HepG2 (cell line): ENCODE measurements at regions not wholly inside any gene's neighbourhood (a gene's known extent, or its start where the extent isn't known, plus 50 kb on each side); places are given as distances from the start of the nearest gene placed in this dataset.

Experiments used
- ATAC-seq: fragments of 200-7000 bp; cut with Tn5 transposase; 3 replicates; pipeline ENCODE4 v1.9.1; 2020; ENCODE audit warnings: mild to moderate bottlenecking, moderate library complexity
- BruUV-seq: library from RNA; stranded (reverse); fragments of 400-500 nt; replicated peaks from 2 replicates; lab custom pipeline; 2021; lab: Mats Ljungman, UMichigan
- CTCF ChIA-PET: fragments of 300-600 bp; formaldehyde crosslinking; extraction: SDS; loops from one replicate; lab custom pipeline; 2021; ENCODE audit warnings: low total read pairs, inconsistent platforms, low intra/inter-chr PET ratio; lab: Yijun Ruan, JAX
- POLR2A ChIA-PET: fragments of 350-600 bp; sonication (Branson Sonifier 250); formaldehyde crosslinking; loops from one replicate; lab custom pipeline; 2020; ENCODE audit warnings: antibody characterized with exemption, inconsistent platforms; lab: Yijun Ruan, JAX
- DNase-seq: peaks from one replicate; pipeline ENCODE4 v3.0.0-alpha.2; 2015; ENCODE audit warnings: low spot score
- FAIRE-seq: peaks from 3 replicates; lab custom pipeline; 2011; peaks lifted over from hg19 to GRCh38; lab: Jason Lieb, UNC
- H2AFZ ChIP-seq: one replicate; pipeline ENCODE4 v1.6.1; 2011; ENCODE audit warnings: low read length, inconsistent platforms
- H3K27ac ChIP-seq: fragments of 300-600 bp; 3 replicates; pipeline ENCODE4 v1.8.0; 2011; ENCODE audit warnings: mixed run types, mild to moderate bottlenecking, mixed read lengths, low read length, inconsistent platforms; ENCODE audit not compliant: insufficient read depth; ENCODE audit errors: extremely low read length
- H3K27me3 ChIP-seq, 2 experiments: fragments of 200-600 bp in 1 of 2; 2 replicates in 1 of 2; 3 replicates in 1 of 2; pipeline versions ENCODE4 v1.6.0 to v1.8.0; 2011; ENCODE audit warnings: low read length in 2 of 2, mild to moderate bottlenecking in 2 of 2, moderate library complexity in 2 of 2, inconsistent platforms in 1 of 2; ENCODE audit not compliant: insufficient read depth in 2 of 2, control insufficient read depth in 1 of 2
- H3K36me3 ChIP-seq, 2 experiments: fragments of 200-600 bp in 1 of 2; replicated peaks in 1 of 2; 2 replicates in 1 of 2; 3 replicates in 1 of 2; pipeline versions ENCODE4 v1.5.1 to v1.8.0; 2011; ENCODE audit warnings: low read length in 2 of 2, inconsistent platforms in 1 of 2; ENCODE audit not compliant: insufficient read depth in 2 of 2, control insufficient read depth in 1 of 2
- H3K4me1 ChIP-seq: 2 replicates; pipeline ENCODE4 v1.5.1; 2012; ENCODE audit warnings: low read length, inconsistent platforms; ENCODE audit not compliant: insufficient read depth
- H3K4me2 ChIP-seq: 2 replicates; pipeline ENCODE4 v1.6.0; 2011; ENCODE audit warnings: low read depth, low read length, inconsistent platforms
- H3K4me3 ChIP-seq, 3 experiments: fragments of 200-600 bp in 1 of 3; sonication (generic), shearing (Covaris generic) in 1 of 3; replicated peaks in 1 of 3; 2 replicates each; pipeline ENCODE4 v1.5.1; 2011 to 2016; ENCODE audit warnings: low read length in 3 of 3, inconsistent platforms in 2 of 3, low read depth in 2 of 3, mild to moderate bottlenecking in 2 of 3, control low read depth in 1 of 3, mixed read lengths in 1 of 3; ENCODE audit not compliant: insufficient read depth in 1 of 3
- H3K79me2 ChIP-seq: one replicate; pipeline ENCODE4 v1.6.1; 2011; ENCODE audit warnings: low read length, inconsistent platforms; ENCODE audit not compliant: insufficient read depth
- H3K9ac ChIP-seq: 2 replicates; pipeline ENCODE4 v1.6.0; 2011; ENCODE audit warnings: mild to moderate bottlenecking, low read depth, low read length, inconsistent platforms; ENCODE audit not compliant: insufficient read depth
- H3K9me3 ChIP-seq: 2 replicates; pipeline ENCODE4 v1.5.1; 2012; ENCODE audit warnings: mild to moderate bottlenecking, low read length
- H4K20me1 ChIP-seq: 2 replicates; pipeline ENCODE4 v1.6.0; 2011; ENCODE audit warnings: inconsistent platforms, mild to moderate bottlenecking, low read length, moderate library complexity; ENCODE audit not compliant: insufficient read depth
- HNRNPK ChIP-seq: fragments of 200-400 bp; formaldehyde crosslinking; IDR thresholded peaks from 2 replicates; pipeline ENCODE4 v1.6.1; 2018; ENCODE audit warnings: low read length, low read depth, moderate library complexity, mild to moderate bottlenecking; ENCODE audit not compliant: poor library complexity, severe bottlenecking
- NR2C2 ChIP-seq: sonication (generic); formaldehyde crosslinking; IDR thresholded peaks from 2 replicates; pipeline ENCODE4 v1.4.0; 2020; ENCODE audit warnings: missing genetic modification reagents, mild to moderate bottlenecking, moderate library complexity, borderline replicate concordance
- NR2F1 ChIP-seq, 2 experiments: fragments of 450-650 bp in 1 of 2; formaldehyde crosslinking in 1 of 2; IDR thresholded peaks; 2 replicates each; pipeline versions ENCODE4 v1.5.0 to v1.6.1; 2016 to 2020; ENCODE audit warnings: mild to moderate bottlenecking in 1 of 2, missing compliant biosample characterization in 1 of 2, missing genetic modification reagents in 1 of 2, moderate library complexity in 1 of 2
- ZFP62 ChIP-seq: sonication (generic); formaldehyde crosslinking; IDR thresholded peaks from 2 replicates; pipeline ENCODE4 v1.4.0; 2020; ENCODE audit warnings: missing genetic modification reagents
- ZNF589 ChIP-seq: sonication (generic); formaldehyde crosslinking; conservative IDR thresholded peaks from 2 replicates; pipeline ENCODE4 v1.8.0; 2022; ENCODE audit warnings: mild to moderate bottlenecking, moderate library complexity, missing genetic modification reagents
- WGBS: methylation state at CpG from one replicate; pipeline ENCODE4 v1.1.6; 2017; ENCODE audit warnings: low lambda C conversion rate; 5-methylcytosine and 5-hydroxymethylcytosine counted together
- in situ Hi-C: cut with HindIII; loops from 2 replicates; pipeline ENCODE4 v1.10.0; 2017; ENCODE audit warnings: low pct_unique_long_range_greater_than_20kb; ENCODE audit not compliant: extremely low pct_ligation_motif_present
- intact Hi-C: fragments of 100-400 bp; cut with micrococcal nuclease; formaldehyde crosslinking; loops from one replicate; pipeline ENCODE4 v1.10.0; 2022; ENCODE audit not compliant: unreplicated experiment
- TF ChIP-seq, protein P1 (sequence below): sonication (generic); formaldehyde crosslinking; IDR thresholded peaks from 2 replicates; pipeline ENCODE4 v1.5.0; 2020; ENCODE audit warnings: mild to moderate bottlenecking, missing genetic modification reagents

DNA sequence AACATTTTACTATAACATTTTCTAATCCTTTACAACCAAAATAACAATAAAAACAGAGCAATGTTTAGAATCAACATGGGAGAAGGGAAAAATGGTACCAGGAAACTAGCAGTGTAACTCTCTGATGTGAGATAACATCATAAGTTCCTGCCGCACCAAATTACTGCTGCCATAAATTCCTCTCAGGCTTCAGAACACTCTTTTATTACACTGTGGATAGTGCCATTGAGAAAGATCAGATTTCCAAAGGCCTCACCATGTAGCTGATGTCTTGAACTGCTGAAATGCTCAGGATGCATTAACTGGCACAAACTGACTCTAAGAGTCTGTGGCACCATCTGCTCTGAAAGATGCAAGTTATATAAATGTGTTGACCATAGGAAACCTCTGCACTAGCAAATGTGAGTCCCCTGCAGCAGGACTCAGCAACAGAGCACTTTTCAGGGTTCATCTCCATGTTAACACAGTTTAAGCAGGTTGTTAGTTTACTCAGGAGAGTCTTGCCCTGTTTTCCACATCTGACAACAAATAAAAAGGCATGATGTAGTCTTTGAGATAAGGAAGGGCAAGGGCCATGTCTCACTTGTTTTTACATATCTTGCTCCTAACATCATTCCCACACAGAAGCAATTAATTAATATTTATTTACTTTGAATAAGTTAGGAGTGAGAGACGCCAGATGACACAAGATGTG is 218.1 kb downstream of the CETN3 start:
- ATAC-seq: no peak
- H3K27ac ChIP-seq: no peak overlapping the region
- no peaks in the 10 kb centered on the region for H3K36me3 ChIP-seq
- no peaks in the 10 kb centered on the region for H3K4me1 ChIP-seq
- no peak for TF ChIP-seq ZNF589 (CRISPR knock-in tag)
- TF ChIP-seq ZFP62 (CRISPR knock-in tag): no peak
- TF ChIP-seq NR2F1 (CRISPR knock-in tag; IDR thresholded peaks at IDR 0.05): no peak
- TF ChIP-seq, protein P1, sequence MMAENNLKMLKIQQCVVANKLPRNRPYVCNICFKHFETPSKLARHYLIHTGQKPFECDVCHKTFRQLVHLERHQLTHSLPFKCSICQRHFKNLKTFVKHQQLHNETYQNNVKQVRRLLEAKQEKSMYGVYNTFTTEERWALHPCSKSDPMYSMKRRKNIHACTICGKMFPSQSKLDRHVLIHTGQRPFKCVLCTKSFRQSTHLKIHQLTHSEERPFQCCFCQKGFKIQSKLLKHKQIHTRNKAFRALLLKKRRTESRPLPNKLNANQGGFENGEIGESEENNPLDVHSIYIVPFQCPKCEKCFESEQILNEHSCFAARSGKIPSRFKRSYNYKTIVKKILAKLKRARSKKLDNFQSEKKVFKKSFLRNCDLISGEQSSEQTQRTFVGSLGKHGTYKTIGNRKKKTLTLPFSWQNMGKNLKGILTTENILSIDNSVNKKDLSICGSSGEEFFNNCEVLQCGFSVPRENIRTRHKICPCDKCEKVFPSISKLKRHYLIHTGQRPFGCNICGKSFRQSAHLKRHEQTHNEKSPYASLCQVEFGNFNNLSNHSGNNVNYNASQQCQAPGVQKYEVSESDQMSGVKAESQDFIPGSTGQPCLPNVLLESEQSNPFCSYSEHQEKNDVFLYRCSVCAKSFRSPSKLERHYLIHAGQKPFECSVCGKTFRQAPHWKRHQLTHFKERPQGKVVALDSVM (CRISPR knock-in tag): no peak
- H3K27me3 ChIP-seq: no peaks in the 10 kb centered on the region
- in situ Hi-C loops: no loop called here
- H3K9me3 ChIP-seq: no peaks in the 10 kb centered on the region
- intact Hi-C loops: no loop called here
- no peaks in the 10 kb centered on the region for H3K79me2 ChIP-seq
- no peak overlapping the region for H3K4me3 ChIP-seq
- ChIA-PET POLR2A (no interaction called here), CTCF (no interaction called here)
- H3K9ac ChIP-seq: no peak overlapping the region
- H2AFZ ChIP-seq: no peak overlapping the region
- DNase-seq: no peak
- no peaks in the 10 kb centered on the region for H4K20me1 ChIP-seq
- no peak for FAIRE-seq
- no TSS peak for BruUV-seq
- H3K4me2 ChIP-seq: no peak overlapping the region
- 16% methylated on average over 2 of the region's 2 CpGs for WGBS

DNA sequence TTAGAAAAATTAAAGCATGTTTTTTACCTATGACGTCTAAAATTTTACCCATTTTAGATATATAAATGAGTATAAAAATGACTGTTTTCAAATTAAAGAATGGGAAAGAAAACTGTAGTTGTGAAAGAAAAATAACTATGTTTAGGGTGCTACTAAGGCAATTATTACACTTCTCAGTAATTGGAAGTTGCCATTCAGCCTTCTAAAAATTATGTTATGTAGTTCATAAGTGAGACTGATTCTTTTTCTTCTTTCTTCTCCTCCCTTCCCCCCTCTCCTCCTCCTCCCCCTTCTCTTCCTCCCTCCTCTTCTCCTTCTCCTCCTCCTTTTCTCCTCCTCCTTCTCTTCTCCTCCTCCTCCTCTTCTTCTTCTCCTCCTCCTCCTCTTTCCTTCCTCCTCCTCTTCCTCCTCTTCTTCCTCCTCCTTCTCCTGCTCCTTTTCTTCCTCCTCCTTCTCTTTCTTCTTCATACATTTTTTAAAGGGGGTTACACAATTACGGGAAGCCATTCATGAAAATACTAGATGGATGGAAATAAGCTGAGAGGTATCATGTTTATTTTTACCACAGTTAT is 223.6 kb downstream of the CETN3 start:
- ChIA-PET POLR2A (no interaction called here), CTCF (no interaction called here)
- Histone ChIP-seq H2AFZ (no peak overlapping the region), H4K20me1 (no peaks in the 10 kb centered on the region), H3K9me3 (no peaks in the 10 kb centered on the region), H3K4me2 (no peak overlapping the region), H3K27me3 (no peaks in the 10 kb centered on the region), H3K9ac (no peak overlapping the region), H3K4me3 (no peak overlapping the region), H3K36me3 (no peaks in the 10 kb centered on the region), H3K4me1 (no peaks in the 10 kb centered on the region), H3K27ac (no peak overlapping the region), H3K79me2 (no peaks in the 10 kb centered on the region)
- FAIRE-seq: no peak
- TF ChIP-seq NR2C2 (CRISPR knock-in tag): no peak
- TF ChIP-seq HNRNPK: peak; percentile 86
- in situ Hi-C loops: loop anchor here (10.0 kb wide), 1 partner anchor 1461 kb away; no protein-coding TSS in a partner anchor
- 44% methylated on average over 2 of the region's 2 CpGs for WGBS
- intact Hi-C loops: no loop called here
- no TSS peak for BruUV-seq
- no peak for ATAC-seq
- no peak for DNase-seq
